KOPT-K1 (cell line): ENCODE measurements at regions not wholly inside any gene's neighbourhood (a gene's known extent, or its start where the extent isn't known, plus 50 kb on each side); places are given as distances from the start of the nearest gene placed in this dataset.

Experiments used
- H3K27ac ChIP-seq: fragments of 200-600 bp; sonication (generic); 2 replicates; pipeline ENCODE4 v1.5.1; 2016; ENCODE audit warnings: antibody characterized with exemption, mild to moderate bottlenecking, low read depth, low read length; ENCODE audit not compliant: poor library complexity, severe bottlenecking
- H3K36me3 ChIP-seq: fragments of 200-600 bp; sonication (generic); 2 replicates; pipeline ENCODE4 v1.5.1; 2017; ENCODE audit warnings: antibody characterized with exemption, mild to moderate bottlenecking, low read length, moderate library complexity; ENCODE audit not compliant: insufficient read depth
- H3K9me3 ChIP-seq: fragments of 200-600 bp; sonication (generic); 2 replicates; pipeline ENCODE4 v1.5.1; 2017; ENCODE audit warnings: antibody characterized with exemption, low read length, mild to moderate bottlenecking; ENCODE audit not compliant: insufficient read depth, poor library complexity, severe bottlenecking

- Histone ChIP-seq H3K9me3 (no peaks in the 10 kb centered on the region), H3K27ac (peak overlapping the region; percentile 53), H3K36me3 (no peaks in the 10 kb centered on the region)
Measured at GRCh38 chr2:122166820-122167219, 411.4 kb downstream of the TSN start.

GRCh38 chr2:122167515-122167914 is 412.1 kb downstream of the TSN start:
- H3K36me3 ChIP-seq: no peaks in the 10 kb centered on the region
- H3K9me3 ChIP-seq: no peaks in the 10 kb centered on the region
- peak overlapping the region; percentile 28 for H3K27ac ChIP-seq

DNA sequence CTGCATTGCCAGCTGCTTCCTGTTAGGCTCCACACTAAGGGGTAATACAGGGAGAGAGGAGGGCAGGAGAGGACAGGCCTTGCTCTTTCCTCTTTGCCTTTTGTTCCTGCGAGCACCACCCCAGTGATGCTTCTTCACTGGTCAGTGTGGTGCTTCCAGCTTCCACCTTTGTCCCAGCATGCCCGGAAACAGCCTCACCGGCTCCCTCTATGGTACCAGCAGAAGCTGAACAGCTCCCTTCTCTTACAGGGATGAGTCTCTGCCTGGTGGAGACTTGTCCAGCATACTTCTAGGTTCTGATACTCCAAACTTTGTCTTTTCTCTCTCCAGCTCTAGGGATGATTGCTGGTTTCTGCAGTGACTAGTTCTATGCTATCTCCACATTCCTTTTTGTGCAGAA is 413.3 kb downstream of the TSN start:
- H3K9me3 ChIP-seq: no peaks in the 10 kb centered on the region
- no peak overlapping the region for H3K27ac ChIP-seq
- no peaks in the 10 kb centered on the region for H3K36me3 ChIP-seq

GRCh38 chr2:122172812-122173211 is 417.4 kb downstream of the TSN start:
- H3K9me3 ChIP-seq: no peaks in the 10 kb centered on the region

DNA sequence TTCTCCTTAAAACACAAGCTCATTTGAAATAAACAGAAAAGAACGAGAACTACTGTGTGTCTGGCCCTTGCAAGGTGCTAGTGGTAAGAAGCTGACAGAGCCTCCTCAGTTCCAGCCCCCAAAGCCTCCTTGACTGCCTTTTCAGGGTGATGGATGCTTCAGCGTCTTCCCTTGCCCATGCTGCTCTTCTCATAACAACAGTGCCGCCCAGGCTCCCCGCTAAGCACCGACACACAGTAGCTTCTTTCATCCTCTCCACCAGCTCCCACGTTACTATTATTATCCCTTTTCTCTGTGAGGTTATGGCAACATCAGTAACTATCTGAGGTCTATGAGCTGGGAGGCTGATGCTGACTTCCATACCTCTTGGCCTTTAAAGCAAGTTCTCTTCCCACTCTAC is 418.6 kb downstream of the TSN start:
- Histone ChIP-seq H3K27ac (no peak overlapping the region), H3K9me3 (no peaks in the 10 kb centered on the region), H3K36me3 (no peaks in the 10 kb centered on the region)

More at GRCh38 chr2:122172812-122173211, 417.4 kb downstream of the TSN start:
- Histone ChIP-seq H3K36me3 (no peaks in the 10 kb centered on the region), H3K27ac (no peak overlapping the region)

DNA sequence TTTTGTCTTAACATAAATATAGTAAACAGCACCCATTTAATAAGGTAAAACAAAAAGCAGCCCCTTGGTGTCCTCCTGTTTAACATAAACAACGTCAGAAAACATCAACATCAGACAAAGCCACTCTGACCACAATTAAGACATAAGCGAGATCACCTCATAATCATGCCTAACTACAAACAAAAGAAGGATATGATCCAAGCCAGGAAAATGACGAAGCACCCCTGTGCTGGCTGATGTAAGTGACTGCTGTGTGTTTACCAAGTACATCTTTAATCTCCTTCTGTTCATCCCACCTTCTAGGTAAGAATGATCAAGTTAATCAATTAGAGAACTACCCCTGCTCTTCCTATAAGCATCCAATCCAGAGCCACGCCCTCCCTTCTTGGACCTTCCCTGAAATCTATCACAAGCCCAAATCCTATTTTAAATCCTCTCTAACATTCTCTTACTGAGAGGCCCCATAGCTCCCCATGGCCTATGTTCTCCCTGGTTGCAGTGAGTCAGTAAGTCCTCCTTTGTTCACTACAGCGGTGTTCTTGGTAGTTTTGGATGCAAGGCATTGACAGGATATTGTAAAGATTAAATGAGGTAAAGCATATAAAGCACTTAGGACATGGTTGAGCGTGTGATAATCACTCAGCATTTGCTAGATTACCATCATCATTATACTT is 424.2 kb downstream of the TSN start:
- peak overlapping the region; percentile 49 for H3K27ac ChIP-seq
- H3K9me3 ChIP-seq: peaks cover 8% of the 10 kb centered on the region
- no peaks in the 10 kb centered on the region for H3K36me3 ChIP-seq

DNA sequence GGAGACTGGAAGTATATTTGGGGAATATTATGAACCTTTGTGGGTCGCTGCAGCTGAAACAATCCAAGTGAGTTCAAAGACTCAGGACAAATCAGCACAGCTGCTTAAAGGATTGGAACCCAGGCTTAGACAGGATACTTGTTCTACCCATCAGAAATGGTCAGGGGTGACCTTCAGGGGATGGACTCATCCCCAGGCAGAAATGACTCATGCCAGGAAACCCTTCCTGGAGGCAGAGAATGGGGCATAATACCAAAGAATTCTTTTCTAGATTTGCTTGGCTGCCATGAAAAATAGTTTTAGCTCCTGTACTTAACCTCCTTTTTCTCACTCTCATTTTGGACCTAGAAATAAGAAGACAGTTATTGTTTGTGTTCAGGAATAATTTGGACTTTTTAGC is 425.5 kb downstream of the TSN start:
- H3K9me3 ChIP-seq: peaks cover 8% of the 10 kb centered on the region
- H3K27ac ChIP-seq: no peak overlapping the region
- no peaks in the 10 kb centered on the region for H3K36me3 ChIP-seq

GRCh38 chr2:122182616-122183355 is 427.3 kb downstream of the TSN start:
- H3K36me3 ChIP-seq: no peaks in the 10 kb centered on the region
- H3K9me3 ChIP-seq: peaks cover 8% of the 10 kb centered on the region
- H3K27ac ChIP-seq: peak overlapping the region; percentile 59

- H3K36me3 ChIP-seq: no peaks in the 10 kb centered on the region
- peaks cover 8% of the 10 kb centered on the region for H3K9me3 ChIP-seq
- H3K27ac ChIP-seq: peak overlapping the region; percentile 59
Measured at GRCh38 chr2:122183890-122184289, 428.4 kb downstream of the TSN start.

- peak overlapping the region; percentile 71 for H3K27ac ChIP-seq
- H3K9me3 ChIP-seq: no peaks in the 10 kb centered on the region
- H3K36me3 ChIP-seq: no peaks in the 10 kb centered on the region
Measured at GRCh38 chr2:122186761-122187222, 431.3 kb downstream of the TSN start.

- Histone ChIP-seq H3K36me3 (no peaks in the 10 kb centered on the region), H3K9me3 (no peaks in the 10 kb centered on the region), H3K27ac (no peak overlapping the region)
Measured at GRCh38 chr2:122191331-122191730, 435.9 kb downstream of the TSN start.

DNA sequence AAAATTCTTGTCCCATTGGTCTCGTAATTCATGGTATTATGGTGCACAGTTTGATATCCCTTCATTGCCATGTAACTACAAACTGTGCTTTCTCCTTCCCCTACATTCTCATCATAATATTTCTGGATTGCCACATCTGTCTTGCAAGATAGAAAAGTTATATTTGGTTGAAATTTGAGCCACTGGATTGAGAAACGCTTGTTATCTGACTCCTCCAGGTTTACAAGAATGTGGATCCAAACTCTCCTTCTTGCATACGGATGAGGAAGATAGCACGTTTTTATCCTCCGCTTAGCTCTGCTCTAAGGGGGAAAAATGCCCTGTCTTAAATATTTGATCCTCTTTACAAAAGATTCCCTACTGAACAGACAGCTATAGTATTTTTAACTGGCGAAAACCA is 438.2 kb downstream of the TSN start:
- no peaks in the 10 kb centered on the region for H3K36me3 ChIP-seq

GRCh38 chr2:122194546-122194945 is 439.1 kb downstream of the TSN start:
- Histone ChIP-seq H3K27ac (no peak overlapping the region), H3K36me3 (no peaks in the 10 kb centered on the region), H3K9me3 (no peaks in the 10 kb centered on the region)

More for the DNA sequence above, 438.2 kb downstream of the TSN start:
- Histone ChIP-seq H3K27ac (no peak overlapping the region), H3K9me3 (no peaks in the 10 kb centered on the region)

DNA sequence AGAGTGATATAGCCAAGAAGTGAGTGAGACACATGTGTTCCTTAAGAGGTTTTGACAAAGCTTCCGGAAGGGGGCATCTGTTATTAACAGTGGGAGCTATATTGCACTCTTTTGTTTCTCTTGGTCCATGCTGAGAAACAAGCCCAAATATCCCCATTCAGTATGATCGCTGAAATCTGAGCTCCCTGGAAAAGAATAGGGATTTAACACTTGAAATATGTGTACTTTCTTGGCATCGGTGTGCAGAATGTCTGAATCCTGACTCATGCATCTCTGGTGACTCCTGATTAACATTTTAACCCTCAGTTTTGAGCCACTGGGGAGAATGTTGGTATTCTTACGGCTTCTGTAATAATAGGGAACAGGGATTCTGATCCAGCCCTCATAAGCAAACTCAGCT is 448.1 kb downstream of the TSN start:
- Histone ChIP-seq H3K36me3 (no peaks in the 10 kb centered on the region), H3K27ac (no peak overlapping the region), H3K9me3 (no peaks in the 10 kb centered on the region)

DNA sequence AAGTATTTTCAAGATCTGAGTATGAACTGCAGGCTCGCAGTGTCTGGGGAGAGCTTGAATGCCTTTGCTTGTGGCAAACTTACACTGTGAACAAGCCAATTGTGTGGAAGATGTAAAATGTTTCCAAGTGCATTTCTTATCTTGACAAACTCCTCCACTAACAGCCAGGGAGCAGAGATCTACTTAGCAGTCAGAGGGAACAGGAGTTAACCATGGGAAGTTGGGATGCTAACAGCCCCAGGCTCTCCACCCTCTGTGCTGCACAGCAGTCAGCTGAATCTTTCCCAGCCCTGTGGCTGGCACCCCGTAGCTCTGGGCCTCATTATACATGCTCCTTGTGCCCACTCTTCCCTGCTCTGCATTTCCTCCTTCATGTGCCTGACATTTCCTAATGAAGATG is 450.2 kb downstream of the TSN start:
- H3K36me3 ChIP-seq: no peaks in the 10 kb centered on the region
- no peak overlapping the region for H3K27ac ChIP-seq
- no peaks in the 10 kb centered on the region for H3K9me3 ChIP-seq

- Histone ChIP-seq H3K9me3 (no peaks in the 10 kb centered on the region), H3K27ac (no peak overlapping the region), H3K36me3 (no peaks in the 10 kb centered on the region)
Measured at GRCh38 chr2:122206101-122206500, 450.6 kb downstream of the TSN start.
